Endothelial cell (in vitro differentiated cells): ENCODE measurements at regions not wholly inside any gene's neighbourhood (a gene's known extent, or its start where the extent isn't known, plus 50 kb on each side); places are given as distances from the start of the nearest gene placed in this dataset.

Experiments used
- DNase-seq: peaks from one replicate; pipeline ENCODE4 v3.0.0; 2021; ENCODE audit warnings: low spot score
- H3K27ac Mint-ChIP-seq: one replicate; pipeline ENCODE4 v1.8.0; 2021; ENCODE audit warnings: mixed read lengths, inconsistent platforms; ENCODE audit not compliant: unreplicated experiment
- H3K27me3 Mint-ChIP-seq: one replicate; pipeline ENCODE4 v1.8.0; 2021; ENCODE audit warnings: mild to moderate bottlenecking, moderate library complexity, mixed read lengths, inconsistent platforms; ENCODE audit not compliant: unreplicated experiment
- H3K36me3 Mint-ChIP-seq: one replicate; pipeline ENCODE4 v1.8.0; 2021; ENCODE audit warnings: mild to moderate bottlenecking, low read depth, mixed read lengths, inconsistent platforms; ENCODE audit not compliant: unreplicated experiment
- H3K4me1 Mint-ChIP-seq: one replicate; pipeline ENCODE4 v1.8.0; 2021; ENCODE audit warnings: mild to moderate bottlenecking, mixed read lengths, inconsistent platforms; ENCODE audit not compliant: unreplicated experiment
- H3K4me3 Mint-ChIP-seq: one replicate; pipeline ENCODE4 v1.8.0; 2021; ENCODE audit warnings: mild to moderate bottlenecking, mixed read lengths, inconsistent platforms; ENCODE audit not compliant: unreplicated experiment
- H3K9me3 Mint-ChIP-seq: one replicate; pipeline ENCODE4 v1.8.0; 2021; ENCODE audit warnings: mixed read lengths, inconsistent platforms; ENCODE audit not compliant: unreplicated experiment
- CTCF ChIP-seq: fragments of 200-600 bp; sonication (generic); IDR thresholded peaks from one replicate; pipeline ENCODE4 v1.5.0; 2021; ENCODE audit warnings: antibody characterized with exemption; ENCODE audit not compliant: unreplicated experiment

DNA sequence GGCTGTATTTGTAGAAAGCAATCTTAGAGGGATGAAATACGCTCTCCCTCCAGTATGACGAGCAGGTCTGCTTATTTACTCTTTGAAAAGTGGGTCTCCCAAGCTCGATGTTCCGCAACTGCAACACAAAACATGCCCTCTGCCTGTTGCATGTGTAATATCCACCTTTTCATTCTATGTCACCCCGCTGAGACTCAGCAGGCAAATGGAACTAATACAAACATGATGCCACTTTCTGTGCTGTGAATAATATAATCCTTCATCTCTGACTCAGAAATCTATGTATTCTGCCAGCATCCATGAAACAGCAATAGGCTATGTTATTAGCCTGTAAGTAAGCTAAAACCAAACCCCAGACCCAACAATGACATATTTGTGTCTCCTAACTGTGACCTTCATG is 200.8 kb upstream of the TMCO5A start:
- Mint-ChIP-seq H3K9me3 (no peaks in the 10 kb centered on the region), H3K27ac (no peak overlapping the region), H3K4me1 (no peaks in the 10 kb centered on the region), H3K36me3 (no peaks in the 10 kb centered on the region), H3K27me3 (no peaks in the 10 kb centered on the region), H3K4me3 (no peak overlapping the region)
- no peak for DNase-seq
- no peak for TF ChIP-seq CTCF

GRCh38 chr15:37740623-37741141 is 193.8 kb upstream of the TMCO5A start:
- Mint-ChIP-seq H3K9me3 (no peaks in the 10 kb centered on the region), H3K27ac (no peak overlapping the region), H3K4me1 (no peaks in the 10 kb centered on the region), H3K36me3 (no peaks in the 10 kb centered on the region), H3K4me3 (no peak overlapping the region), H3K27me3 (no peaks in the 10 kb centered on the region)
- TF ChIP-seq CTCF, result no peak
- no peak for DNase-seq

GRCh38 chr15:37743826-37744225 is 190.6 kb upstream of the TMCO5A start:
- Mint-ChIP-seq H3K4me1 (no peaks in the 10 kb centered on the region), H3K27ac (no peak overlapping the region), H3K9me3 (no peaks in the 10 kb centered on the region), H3K36me3 (no peaks in the 10 kb centered on the region), H3K27me3 (no peaks in the 10 kb centered on the region), H3K4me3 (no peak overlapping the region)
- DNase-seq, result no peak
- TF ChIP-seq CTCF, result no peak

DNA sequence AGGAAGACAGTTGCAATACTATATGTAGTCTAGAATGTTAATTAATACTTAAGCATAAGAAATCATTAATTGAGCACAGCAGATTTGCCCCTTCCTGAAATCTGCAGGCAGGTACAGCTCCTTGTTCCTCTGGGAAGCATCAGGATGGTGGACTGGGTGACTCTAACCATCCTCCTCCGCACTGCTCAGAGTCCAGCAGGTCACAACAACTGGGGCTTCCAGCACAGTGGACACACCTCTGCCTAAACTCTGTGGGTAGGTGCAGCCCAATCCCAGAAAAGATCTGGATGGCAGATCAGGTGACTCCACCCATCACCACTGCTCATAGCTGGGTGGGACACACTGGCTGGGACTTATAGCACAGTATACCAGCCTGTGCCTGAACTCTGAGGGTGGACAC is 189.9 kb upstream of the TMCO5A start:
- TF ChIP-seq CTCF, result no peak
- DNase-seq, result no peak
- no peaks in the 10 kb centered on the region for H3K27me3 Mint-ChIP-seq
- H3K9me3 Mint-ChIP-seq, result no peaks in the 10 kb centered on the region
- no peak overlapping the region for H3K4me3 Mint-ChIP-seq
- H3K36me3 Mint-ChIP-seq, result no peaks in the 10 kb centered on the region
- H3K4me1 Mint-ChIP-seq, result no peaks in the 10 kb centered on the region
- H3K27ac Mint-ChIP-seq, result no peak overlapping the region

DNA sequence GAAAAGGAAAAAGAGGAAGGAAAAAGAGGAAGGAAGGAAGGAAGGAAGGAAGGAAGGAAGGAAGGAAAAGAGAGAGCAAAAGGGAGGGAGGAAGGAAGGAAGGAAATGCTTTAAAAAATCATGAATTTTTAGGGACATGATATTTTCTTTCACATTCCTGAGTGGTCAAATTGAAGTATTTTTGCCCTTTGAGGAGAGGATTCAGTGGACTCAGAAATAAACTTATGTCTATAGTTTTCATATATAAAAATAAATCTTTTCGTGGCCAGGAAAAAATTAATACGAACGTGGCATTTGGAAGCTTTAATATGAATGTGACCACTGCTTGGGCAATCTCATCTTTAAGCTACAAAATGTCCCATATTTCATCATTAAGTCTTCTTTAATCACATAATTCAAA is 183.0 kb upstream of the TMCO5A start:
- H3K36me3 Mint-ChIP-seq, result no peaks in the 10 kb centered on the region
- no peak overlapping the region for H3K27ac Mint-ChIP-seq
- H3K4me1 Mint-ChIP-seq, result no peaks in the 10 kb centered on the region
- H3K4me3 Mint-ChIP-seq, result no peak overlapping the region
- DNase-seq, result no peak
- no peak for TF ChIP-seq CTCF
- H3K27me3 Mint-ChIP-seq, result no peaks in the 10 kb centered on the region
- no peaks in the 10 kb centered on the region for H3K9me3 Mint-ChIP-seq
